GM19043 (cell line): ENCODE measurements at regions not wholly inside any gene's neighbourhood (a gene's known extent, or its start where the extent isn't known, plus 50 kb on each side); places are given as distances from the start of the nearest gene placed in this dataset.

Source experiments
- ATAC-seq: cut with Tn5 transposase; IDR thresholded peaks from one replicate; pipeline ENCODE4 v1.9.1; 2021; ENCODE audit warnings: low read depth; ENCODE audit not compliant: unreplicated experiment

DNA sequence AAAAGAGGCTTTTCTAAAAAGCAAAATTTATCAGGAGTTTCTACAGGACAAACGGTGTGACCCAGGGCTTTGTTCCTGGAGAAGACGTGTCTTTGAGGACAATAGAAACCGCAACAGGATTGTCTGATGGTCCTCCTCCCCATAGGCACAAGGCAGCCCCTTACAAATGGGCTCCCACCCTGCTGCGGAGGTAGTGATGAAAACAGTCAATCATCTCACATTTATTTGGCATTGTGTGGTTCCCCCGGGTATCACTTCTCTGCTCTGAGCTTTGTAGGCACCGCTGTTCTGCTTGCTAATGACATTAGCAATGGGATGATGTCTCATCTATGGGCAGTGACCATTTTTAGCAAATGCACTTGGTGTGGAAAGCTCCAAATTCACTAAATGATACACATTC is 155.5 kb upstream of the TMPO start:
- ATAC-seq: no peak

GRCh38 chr12:98360401-98360800 is 155.0 kb upstream of the TMPO start:
- no peak for ATAC-seq

DNA sequence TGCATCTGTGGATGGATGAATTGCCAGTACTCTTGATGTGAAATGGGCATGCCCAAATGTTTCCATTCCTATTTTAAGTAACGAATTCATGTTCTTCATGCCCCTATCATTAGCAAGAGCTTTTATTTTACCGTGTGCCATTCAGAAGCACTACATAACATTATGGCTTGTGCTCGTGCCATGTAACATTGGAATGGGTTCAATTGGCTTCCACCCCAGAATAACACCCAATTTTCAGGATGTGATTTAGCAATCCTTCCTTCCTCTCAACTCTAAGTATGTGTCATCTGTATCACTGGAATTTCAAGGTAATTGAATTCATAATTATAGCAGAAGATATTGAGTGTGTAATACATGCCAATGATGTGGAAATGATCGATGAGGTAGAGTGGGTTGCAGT is 145.8 kb upstream of the TMPO start:
- no peak for ATAC-seq

DNA sequence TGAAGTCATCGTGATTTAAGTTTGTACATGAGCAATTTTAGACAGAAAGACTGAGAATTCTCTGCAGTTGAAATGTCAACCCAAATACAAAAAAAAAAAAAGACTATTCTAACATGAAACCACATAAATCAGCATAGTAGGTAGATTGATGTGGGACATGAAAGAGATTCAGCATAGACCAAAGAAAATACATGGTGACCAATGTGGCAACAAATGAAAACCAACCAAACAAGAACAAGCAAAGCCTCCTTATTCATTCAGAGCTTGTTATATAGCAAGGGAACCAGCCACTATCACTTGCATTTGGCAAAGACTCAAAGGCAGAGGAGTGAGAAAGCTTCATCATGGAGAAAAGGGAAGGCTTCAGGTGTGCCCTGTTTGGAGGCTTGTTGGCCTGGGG is 144.4 kb upstream of the TMPO start:
- ATAC-seq: no peak

DNA sequence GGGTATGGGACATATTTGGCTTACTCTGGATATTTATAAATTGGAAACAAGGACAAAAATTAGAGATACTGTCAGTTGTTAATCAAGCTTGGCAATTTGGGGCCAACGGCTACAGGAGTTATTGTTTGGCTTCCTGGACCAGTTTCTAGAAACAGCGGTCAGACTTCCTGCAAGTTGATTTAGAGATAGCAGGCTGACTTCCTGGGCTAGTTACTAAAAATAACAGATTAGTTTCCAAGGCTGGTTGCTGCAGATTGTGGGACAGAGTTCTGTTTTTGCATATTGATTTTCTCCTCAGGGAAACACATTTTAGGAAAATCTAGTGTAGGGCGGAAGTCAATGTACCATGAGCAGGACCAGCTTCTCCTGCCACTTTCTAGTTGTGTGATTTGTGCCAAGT is 144.0 kb upstream of the TMPO start:
- no peak for ATAC-seq

DNA sequence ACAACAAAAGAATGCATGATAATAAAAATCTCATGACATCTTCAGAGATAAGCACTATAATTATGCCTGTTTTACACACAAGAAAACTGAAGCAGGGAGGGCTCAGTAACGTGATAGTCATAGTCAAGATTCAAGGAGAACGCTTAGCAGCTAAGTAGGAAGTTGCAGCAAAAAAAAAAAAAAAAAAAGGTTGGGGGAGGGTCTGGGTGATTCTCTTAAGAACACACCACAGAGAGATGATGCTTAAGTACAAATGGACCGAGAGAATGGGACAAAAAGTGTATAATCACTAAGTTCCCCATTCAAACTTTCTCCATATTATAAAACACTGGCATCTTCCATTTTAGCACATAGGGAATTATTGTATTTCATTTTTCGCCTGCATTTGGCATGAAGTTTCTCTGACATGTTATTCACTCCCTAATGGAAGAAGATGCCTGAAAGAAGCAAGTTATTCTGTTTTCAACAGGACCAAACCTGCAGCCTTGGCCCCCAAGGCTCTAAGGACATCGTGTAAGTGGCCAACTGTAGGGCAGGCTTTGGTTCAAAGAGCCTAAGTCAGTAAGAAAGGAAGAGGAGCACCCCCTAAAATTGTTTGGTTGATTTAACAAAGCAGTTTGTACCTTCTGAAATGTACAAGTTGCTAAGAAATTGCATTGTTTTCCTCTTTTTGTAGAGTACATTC is 142.9 kb upstream of the TMPO start:
- ATAC-seq: no peak

- peak; percentile 51 for ATAC-seq
Measured at GRCh38 chr12:98373025-98373554, 142.3 kb upstream of the TMPO start.

GRCh38 chr12:98374007-98374406 is 141.4 kb upstream of the TMPO start:
- ATAC-seq: no peak

- no peak for ATAC-seq
Measured at GRCh38 chr12:98379106-98379505, 136.3 kb upstream of the TMPO start.

GRCh38 chr12:98385641-98386040 is 129.7 kb upstream of the TMPO start:
- ATAC-seq: no peak

DNA sequence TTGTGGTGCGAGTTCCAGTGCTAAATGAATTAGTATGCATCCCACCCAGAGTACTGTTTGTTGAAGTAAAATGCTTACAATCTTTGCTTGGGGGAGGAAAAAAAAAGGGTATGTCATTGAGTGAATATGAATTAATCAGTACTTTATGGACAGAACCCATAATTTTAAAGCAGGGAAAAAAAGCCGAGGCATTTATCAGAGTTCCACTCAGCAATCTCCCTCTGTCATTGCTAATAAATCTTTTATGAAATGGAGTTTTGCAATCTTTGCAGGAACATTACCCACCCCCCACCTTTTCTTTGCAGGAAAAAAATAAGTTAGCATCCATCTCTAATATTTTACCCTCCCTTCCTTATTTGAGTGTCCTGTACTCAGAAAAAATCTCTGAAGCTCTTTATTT is 127.9 kb upstream of the TMPO start:
- no peak for ATAC-seq

DNA sequence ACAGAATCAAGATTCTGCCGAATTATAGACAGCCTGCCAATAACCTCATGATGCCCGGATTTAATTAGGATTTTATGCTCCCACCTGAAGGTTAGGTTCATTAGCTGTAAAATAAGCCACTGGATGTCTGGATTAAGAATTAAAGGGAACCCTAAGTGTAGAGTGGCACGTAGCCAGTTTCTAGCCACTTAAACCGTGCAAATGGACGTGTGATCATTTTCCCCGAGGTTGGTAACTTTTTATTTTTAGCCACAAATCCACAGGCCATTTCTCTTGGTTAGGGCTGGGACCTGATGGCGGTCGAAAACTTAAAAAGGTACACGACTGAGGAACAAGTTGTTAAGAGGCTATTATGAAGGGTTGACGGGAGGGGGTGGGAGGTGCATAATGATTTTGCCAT is 127.3 kb upstream of the TMPO start:
- no peak for ATAC-seq

DNA sequence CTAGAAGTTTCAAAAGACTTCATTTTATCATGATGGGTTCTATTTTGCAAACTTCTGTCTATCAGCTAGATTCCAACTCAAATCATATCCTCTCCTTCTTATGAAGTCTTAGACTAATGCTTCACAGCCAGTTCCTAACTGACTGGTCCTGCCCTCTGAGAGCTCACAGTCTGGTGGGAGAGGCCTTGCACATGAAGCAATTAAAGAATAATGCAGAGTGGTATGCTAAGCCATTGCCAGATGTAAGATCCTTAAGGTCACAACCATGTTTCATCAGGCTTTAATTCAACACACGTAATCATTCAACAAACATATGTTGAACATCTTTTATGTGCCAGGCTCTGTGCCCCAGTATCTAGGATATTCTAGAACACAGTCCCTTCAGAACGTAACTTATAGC is 125.8 kb upstream of the TMPO start:
- no peak for ATAC-seq

GRCh38 chr12:98397323-98398105 is 117.9 kb upstream of the TMPO start:
- peak; percentile 73 for ATAC-seq

DNA sequence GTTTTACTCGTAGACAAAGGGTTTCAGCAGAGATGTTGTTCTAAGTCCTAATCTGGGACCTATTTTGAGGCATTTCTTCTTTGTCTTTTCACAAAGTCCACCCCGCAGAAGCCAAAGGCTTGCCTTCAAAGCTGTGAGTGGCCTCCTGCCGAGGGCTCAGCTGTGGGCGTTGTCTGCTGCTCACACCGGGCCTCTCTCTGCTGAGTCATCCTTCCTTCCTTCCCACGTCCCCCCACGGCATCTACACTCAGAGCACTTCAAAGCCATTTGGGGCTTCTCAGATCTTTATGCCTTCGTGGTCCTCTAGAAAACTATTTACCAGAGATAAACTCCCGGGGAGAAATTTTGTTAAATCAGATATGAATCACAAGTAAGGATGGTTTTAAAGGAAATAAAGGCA is 115.9 kb upstream of the TMPO start:
- ATAC-seq: peak; percentile 27

DNA sequence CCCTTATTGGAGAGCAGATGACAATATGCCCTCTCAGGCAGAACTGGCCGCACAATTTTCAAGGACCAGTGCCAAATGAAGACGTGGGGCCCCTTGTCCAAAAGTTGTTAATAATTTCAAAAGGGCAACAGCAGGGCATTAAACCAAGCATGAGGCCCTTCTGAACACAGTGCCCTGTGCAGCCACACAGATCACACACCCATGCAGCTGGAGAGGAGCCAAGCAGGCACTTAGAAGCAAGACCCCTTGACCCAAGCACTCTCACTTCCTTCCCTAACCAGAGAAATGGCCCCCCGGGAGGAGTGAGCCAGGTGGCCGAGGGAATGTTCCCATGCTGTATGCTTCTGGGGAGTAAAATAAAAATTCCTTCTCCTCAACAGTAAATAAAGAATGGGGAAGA is 114.0 kb upstream of the TMPO start:
- peak; percentile 35 for ATAC-seq

- no peak for ATAC-seq
Measured at GRCh38 chr12:98402091-98402490, 113.3 kb upstream of the TMPO start.

GRCh38 chr12:98402671-98403070 is 112.7 kb upstream of the TMPO start:
- ATAC-seq: no peak

GRCh38 chr12:98403385-98403784 is 112.0 kb upstream of the TMPO start:
- ATAC-seq: no peak

- ATAC-seq: no peak
Measured at GRCh38 chr12:98403936-98404335, 111.5 kb upstream of the TMPO start.

GRCh38 chr12:98405805-98406366 is 109.5 kb upstream of the TMPO start:
- no peak for ATAC-seq

DNA sequence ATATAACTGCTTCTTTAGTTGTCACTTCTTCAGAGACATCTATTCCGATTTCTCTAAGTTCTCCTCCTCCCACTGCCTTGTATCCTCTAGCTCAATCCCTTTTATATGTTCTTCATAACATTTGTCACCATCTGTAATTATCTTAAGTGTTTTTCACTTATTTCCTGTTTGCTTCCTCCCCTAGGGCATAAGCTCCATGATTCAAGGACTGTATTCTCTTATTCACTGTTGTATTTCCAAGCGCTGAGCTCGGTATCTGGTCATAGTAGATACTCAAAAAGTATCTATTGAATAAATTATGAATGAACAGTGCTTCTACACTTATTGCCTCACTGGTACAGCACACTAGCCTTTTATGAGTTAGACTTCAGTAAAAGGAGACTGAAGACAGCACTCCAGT is 109.0 kb upstream of the TMPO start:
- ATAC-seq: no peak
